ENCODE measurements at regions not wholly inside any gene's neighbourhood (a gene's known extent, or its start where the extent isn't known, plus 50 kb on each side); places are given as distances from the start of the nearest gene placed in this dataset.

DNA sequence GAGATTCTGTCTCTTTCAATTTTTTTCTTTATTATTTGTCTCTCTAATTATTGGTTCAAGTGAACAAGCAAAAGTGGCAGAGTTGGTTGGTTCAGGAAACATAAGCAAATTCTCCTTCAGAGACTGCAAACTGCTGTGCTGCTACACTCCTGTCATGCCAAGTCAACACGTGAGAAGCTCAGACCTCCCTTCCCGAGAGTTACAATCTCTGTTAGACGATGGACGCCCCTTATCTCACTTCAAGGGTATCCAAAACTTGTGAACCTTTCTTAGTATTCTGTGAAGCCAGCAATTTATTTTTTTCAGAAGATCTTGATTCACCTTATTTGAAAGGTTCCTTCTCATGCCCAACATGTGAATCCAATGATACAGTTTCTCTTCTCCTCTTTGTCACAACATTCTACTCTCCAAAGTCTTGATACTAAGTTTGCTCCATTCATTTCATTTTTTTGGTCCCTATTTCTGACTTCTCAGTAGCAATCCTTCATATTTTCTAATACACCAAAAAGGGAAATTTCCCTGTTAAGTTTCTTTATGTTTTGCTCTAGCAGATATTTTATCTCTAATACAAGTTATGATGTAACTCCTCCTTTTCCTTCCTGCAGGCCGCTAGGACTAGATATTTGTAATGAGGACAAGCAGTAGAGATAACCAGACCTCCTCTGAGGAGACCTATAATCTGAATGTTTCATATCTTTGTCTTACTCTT, 448.8 kb upstream of the CITED2 start:
- TF ChIP-seq, protein P1, sequence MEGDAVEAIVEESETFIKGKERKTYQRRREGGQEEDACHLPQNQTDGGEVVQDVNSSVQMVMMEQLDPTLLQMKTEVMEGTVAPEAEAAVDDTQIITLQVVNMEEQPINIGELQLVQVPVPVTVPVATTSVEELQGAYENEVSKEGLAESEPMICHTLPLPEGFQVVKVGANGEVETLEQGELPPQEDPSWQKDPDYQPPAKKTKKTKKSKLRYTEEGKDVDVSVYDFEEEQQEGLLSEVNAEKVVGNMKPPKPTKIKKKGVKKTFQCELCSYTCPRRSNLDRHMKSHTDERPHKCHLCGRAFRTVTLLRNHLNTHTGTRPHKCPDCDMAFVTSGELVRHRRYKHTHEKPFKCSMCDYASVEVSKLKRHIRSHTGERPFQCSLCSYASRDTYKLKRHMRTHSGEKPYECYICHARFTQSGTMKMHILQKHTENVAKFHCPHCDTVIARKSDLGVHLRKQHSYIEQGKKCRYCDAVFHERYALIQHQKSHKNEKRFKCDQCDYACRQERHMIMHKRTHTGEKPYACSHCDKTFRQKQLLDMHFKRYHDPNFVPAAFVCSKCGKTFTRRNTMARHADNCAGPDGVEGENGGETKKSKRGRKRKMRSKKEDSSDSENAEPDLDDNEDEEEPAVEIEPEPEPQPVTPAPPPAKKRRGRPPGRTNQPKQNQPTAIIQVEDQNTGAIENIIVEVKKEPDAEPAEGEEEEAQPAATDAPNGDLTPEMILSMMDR (IDR thresholded peaks at IDR 0.05; ENCODE audit: insufficient read depth, low read depth, low read length), result no peak
- TF ChIP-seq EZH2 (IDR thresholded peaks at IDR 0.05; ENCODE audit: insufficient read depth, low read length), result no peak
